Upper lobe of left lung (tissue), 4 donors: ENCODE measurements at regions not wholly inside any gene's neighbourhood (a gene's known extent, or its start where the extent isn't known, plus 50 kb on each side); places are given as distances from the start of the nearest gene placed in this dataset.

Experiments used
- EP300 ChIP-seq, 4 donors: sonication (generic); formaldehyde crosslinking; IDR thresholded peaks; one replicate each; pipeline ENCODE4 v1.5.1; 2017; ENCODE audit warnings: antibody characterized with exemption in 4 of 4, control low read depth in 2 of 4
- TF ChIP-seq, protein P1 (sequence below), 6 experiments: fragments of 450-650 bp in 4 of 6; fragments of 200-600 bp in 2 of 6; sonication (generic) in 2 of 6; IDR thresholded peaks; one replicate each; pipeline ENCODE4 v1.5.1; 2016 to 2019; ENCODE audit warnings: antibody characterized with exemption in 6 of 6

GRCh38 chr1:22275626-22276395 is 132.9 kb upstream of the WNT4 start:
- TF ChIP-seq, protein P1, sequence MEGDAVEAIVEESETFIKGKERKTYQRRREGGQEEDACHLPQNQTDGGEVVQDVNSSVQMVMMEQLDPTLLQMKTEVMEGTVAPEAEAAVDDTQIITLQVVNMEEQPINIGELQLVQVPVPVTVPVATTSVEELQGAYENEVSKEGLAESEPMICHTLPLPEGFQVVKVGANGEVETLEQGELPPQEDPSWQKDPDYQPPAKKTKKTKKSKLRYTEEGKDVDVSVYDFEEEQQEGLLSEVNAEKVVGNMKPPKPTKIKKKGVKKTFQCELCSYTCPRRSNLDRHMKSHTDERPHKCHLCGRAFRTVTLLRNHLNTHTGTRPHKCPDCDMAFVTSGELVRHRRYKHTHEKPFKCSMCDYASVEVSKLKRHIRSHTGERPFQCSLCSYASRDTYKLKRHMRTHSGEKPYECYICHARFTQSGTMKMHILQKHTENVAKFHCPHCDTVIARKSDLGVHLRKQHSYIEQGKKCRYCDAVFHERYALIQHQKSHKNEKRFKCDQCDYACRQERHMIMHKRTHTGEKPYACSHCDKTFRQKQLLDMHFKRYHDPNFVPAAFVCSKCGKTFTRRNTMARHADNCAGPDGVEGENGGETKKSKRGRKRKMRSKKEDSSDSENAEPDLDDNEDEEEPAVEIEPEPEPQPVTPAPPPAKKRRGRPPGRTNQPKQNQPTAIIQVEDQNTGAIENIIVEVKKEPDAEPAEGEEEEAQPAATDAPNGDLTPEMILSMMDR (IDR thresholded peaks at IDR 0.05), result peak; percentile 64 to 92 (median 88)
- TF ChIP-seq EP300 (IDR thresholded peaks at IDR 0.05), result no peak
